LNCAP (cell line): ENCODE measurements at regions not wholly inside any gene's neighbourhood (a gene's known extent, or its start where the extent isn't known, plus 50 kb on each side); places are given as distances from the start of the nearest gene placed in this dataset.

ENCODE experiments used
- TF ChIP-seq, protein P1 (sequence below): fragments of 450-650 bp; IDR thresholded peaks from 2 replicates; pipeline ENCODE4 v1.5.1; 2017; ENCODE audit warnings: mild to moderate bottlenecking

- TF ChIP-seq, protein P1, sequence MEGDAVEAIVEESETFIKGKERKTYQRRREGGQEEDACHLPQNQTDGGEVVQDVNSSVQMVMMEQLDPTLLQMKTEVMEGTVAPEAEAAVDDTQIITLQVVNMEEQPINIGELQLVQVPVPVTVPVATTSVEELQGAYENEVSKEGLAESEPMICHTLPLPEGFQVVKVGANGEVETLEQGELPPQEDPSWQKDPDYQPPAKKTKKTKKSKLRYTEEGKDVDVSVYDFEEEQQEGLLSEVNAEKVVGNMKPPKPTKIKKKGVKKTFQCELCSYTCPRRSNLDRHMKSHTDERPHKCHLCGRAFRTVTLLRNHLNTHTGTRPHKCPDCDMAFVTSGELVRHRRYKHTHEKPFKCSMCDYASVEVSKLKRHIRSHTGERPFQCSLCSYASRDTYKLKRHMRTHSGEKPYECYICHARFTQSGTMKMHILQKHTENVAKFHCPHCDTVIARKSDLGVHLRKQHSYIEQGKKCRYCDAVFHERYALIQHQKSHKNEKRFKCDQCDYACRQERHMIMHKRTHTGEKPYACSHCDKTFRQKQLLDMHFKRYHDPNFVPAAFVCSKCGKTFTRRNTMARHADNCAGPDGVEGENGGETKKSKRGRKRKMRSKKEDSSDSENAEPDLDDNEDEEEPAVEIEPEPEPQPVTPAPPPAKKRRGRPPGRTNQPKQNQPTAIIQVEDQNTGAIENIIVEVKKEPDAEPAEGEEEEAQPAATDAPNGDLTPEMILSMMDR = no peak
Observed at GRCh38 chr10:91034494-91035159, 113.7 kb upstream of the ANKRD1 start.

DNA sequence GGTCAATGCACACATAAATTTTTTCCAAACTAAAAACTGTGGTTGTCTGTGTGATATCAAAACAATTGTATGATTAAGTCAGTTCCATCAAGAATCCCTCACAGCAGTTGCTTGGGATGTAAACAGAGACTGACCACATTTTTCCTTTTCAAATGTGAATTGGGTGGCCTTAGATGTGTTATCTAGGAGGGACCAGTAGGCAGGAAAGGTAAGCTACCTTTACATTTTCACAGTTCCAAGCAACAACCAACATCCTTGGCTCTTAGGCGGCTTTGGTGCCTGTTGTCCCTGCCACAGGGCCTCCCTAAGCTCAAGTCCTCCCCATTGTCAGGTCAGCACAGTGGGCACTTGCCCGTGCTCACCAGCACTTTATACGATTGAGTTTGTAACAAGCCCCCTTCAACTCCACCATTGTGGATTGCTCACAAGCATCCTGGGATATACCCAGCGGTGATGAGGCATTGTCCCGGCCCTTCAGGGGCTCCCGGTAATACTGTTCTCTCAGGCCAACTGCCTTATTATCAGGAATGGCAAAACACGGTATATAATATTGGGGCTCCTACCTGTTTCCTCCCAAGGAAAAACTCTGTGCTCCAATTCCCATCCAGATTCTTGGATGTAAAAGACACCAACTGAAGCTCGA is 114.9 kb upstream of the ANKRD1 start:
- TF ChIP-seq, protein P1 = no peak

DNA sequence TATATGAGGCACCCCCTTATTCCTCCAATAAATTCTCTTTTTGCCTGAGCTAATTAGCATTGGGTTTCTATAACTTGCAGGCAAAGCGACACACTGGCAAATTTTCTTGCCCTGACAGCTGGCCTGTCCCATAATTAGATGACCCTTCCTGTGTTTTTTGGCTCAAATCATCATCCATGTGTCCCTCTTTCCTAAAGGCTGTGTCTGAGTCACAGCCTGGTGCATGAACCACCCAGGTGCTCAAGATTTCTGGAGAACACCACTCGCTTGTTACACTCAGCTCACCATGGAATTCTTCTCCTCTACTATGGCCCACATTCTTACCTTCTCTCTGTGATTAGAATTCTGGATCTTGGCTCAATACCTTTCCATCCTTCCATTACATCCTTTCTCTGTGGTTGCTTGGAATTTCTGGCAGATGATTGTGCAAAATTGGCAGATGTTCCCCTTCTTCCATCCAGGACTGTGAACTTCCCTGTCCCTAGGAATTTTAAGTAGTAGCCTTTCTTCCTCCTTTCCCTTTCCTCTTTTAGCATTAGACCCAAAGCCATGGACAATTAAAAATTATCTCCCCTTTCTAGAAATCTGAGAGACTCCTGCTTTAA is 116.0 kb upstream of the ANKRD1 start:
- TF ChIP-seq, protein P1 = no peak

DNA sequence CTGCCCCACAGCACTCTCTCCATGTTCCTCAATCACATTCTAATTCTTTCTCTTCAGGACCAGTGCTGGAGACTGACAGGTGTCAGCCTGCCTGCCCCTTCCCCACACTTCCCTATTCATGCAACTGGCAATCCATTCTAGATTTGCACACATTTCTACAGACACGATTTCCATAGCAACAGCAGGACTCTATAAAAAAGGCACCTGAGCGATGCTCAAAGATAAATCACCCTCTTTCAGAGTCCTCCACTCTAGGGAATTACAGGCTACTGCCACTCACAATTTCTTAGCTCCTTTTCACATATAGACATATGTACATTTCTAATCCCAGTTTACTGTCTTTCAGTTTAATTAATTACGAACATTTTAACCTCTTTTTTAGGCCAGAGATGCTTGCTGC is 118.1 kb upstream of the ANKRD1 start:
- TF ChIP-seq, protein P1 = no peak

DNA sequence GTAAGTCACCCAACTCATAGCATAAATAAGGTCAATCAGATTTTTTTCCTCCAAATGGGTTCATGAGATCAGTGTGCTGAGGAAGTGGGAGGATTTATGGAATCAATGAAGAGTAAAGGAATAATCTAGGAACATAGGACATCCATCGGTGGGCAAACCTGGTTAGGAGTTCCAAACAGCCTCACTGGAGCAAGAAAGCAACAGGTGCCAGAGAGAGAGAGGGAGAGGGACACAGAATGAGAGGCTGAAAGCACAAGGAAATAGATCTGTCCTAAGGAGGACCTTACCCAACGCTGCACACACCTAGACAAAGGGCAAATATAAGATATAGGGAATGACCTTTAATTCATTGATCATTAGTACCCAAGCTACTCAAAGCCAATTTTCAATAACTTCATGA is 119.5 kb upstream of the ANKRD1 start:
- TF ChIP-seq, protein P1 = no peak

GRCh38 chr10:91042069-91042468 is 121.2 kb upstream of the ANKRD1 start:
- TF ChIP-seq, protein P1 = no peak

GRCh38 chr10:91043173-91043910 is 122.5 kb upstream of the ANKRD1 start:
- TF ChIP-seq, protein P1 = peak; percentile 76
